ENCODE measurements at regions not wholly inside any gene's neighbourhood (a gene's known extent, or its start where the extent isn't known, plus 50 kb on each side); places are given as distances from the start of the nearest gene placed in this dataset.
"Not testable (repeated sequence)": the region's sequence is repeated elsewhere in the genome, so short reads cannot be mapped to it uniquely, and the experiment has no call there.

GRCh38 chr2:236380051-236380612 is 115.9 kb upstream of the ASB18 start:
- Histone ChIP-seq H3K79me2 (no peaks in the 10 kb centered on the region), H3K4me1 (no peaks in the 10 kb centered on the region), H3K9me3 (ENCODE audit: control insufficient read depth, low read length) (no peaks in the 10 kb centered on the region), H3K4me2 (ENCODE audit: low read length) (no peak overlapping the region), H3K9ac (no peak overlapping the region), H3K36me3 (ENCODE audit: control insufficient read depth, insufficient read depth, low read length) (no peaks in the 10 kb centered on the region), H2AFZ (no peak overlapping the region), H3K4me3 (ENCODE audit: low read depth, low read length) (no peak overlapping the region), H3K27me3 (ENCODE audit: control insufficient read depth, insufficient read depth, low read length) (no peaks in the 10 kb centered on the region), H3K27ac (no peak overlapping the region)
- TF ChIP-seq, protein P1, sequence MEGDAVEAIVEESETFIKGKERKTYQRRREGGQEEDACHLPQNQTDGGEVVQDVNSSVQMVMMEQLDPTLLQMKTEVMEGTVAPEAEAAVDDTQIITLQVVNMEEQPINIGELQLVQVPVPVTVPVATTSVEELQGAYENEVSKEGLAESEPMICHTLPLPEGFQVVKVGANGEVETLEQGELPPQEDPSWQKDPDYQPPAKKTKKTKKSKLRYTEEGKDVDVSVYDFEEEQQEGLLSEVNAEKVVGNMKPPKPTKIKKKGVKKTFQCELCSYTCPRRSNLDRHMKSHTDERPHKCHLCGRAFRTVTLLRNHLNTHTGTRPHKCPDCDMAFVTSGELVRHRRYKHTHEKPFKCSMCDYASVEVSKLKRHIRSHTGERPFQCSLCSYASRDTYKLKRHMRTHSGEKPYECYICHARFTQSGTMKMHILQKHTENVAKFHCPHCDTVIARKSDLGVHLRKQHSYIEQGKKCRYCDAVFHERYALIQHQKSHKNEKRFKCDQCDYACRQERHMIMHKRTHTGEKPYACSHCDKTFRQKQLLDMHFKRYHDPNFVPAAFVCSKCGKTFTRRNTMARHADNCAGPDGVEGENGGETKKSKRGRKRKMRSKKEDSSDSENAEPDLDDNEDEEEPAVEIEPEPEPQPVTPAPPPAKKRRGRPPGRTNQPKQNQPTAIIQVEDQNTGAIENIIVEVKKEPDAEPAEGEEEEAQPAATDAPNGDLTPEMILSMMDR (IDR thresholded peaks at IDR 0.05) = no peak

GRCh38 chr2:236381253-236381652 is 117.0 kb upstream of the ASB18 start:
- H3K27me3 ChIP-seq (ENCODE audit: control insufficient read depth, insufficient read depth, low read length); H3K4me3 ChIP-seq (ENCODE audit: low read depth, low read length); H3K4me2 ChIP-seq (ENCODE audit: low read length); H3K27ac ChIP-seq; H3K9ac ChIP-seq; H3K9me3 ChIP-seq (ENCODE audit: control insufficient read depth, low read length); H2AFZ ChIP-seq; H3K36me3 ChIP-seq (ENCODE audit: control insufficient read depth, insufficient read depth, low read length); H3K79me2 ChIP-seq; H3K4me1 ChIP-seq: not testable (repeated sequence)

- not testable (repeated sequence) for H3K4me1 ChIP-seq; H3K79me2 ChIP-seq; H3K4me3 ChIP-seq (ENCODE audit: low read depth, low read length); H3K9ac ChIP-seq; H3K4me2 ChIP-seq (ENCODE audit: low read length); H3K27me3 ChIP-seq (ENCODE audit: control insufficient read depth, insufficient read depth, low read length); H3K27ac ChIP-seq; H3K9me3 ChIP-seq (ENCODE audit: control insufficient read depth, low read length); H3K36me3 ChIP-seq (ENCODE audit: control insufficient read depth, insufficient read depth, low read length); H2AFZ ChIP-seq
Observed at GRCh38 chr2:236389284-236390216, 125.3 kb upstream of the ASB18 start.

DNA sequence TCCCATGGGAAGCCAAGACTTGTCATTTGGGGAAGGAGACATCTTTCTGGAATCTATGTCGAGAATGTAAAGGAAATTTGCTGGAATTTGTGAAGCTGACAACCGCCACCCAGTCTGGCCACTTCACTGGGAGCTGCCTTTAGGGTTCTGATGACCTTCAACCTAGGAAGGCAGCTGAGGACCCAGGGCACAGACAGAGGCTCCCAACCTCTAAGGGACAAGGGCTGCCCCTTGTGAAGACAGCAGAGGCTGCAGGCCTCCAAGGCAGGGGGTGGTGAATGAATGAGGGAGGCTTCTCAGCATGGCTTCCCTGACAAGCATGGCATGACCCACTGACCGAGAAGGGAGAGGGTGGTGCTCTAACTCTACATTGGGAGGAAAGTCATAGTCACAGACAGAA is 128.9 kb upstream of the ASB18 start:
- Histone ChIP-seq H3K4me1 (no peaks in the 10 kb centered on the region), H3K27me3 (ENCODE audit: control insufficient read depth, insufficient read depth, low read length) (no peaks in the 10 kb centered on the region), H3K9me3 (ENCODE audit: control insufficient read depth, low read length) (no peaks in the 10 kb centered on the region), H2AFZ (no peak overlapping the region), H3K36me3 (ENCODE audit: control insufficient read depth, insufficient read depth, low read length) (no peaks in the 10 kb centered on the region), H3K9ac (no peak overlapping the region), H3K27ac (no peak overlapping the region), H3K4me2 (ENCODE audit: low read length) (no peak overlapping the region), H3K4me3 (ENCODE audit: low read depth, low read length) (no peak overlapping the region), H3K79me2 (no peaks in the 10 kb centered on the region)
- TF ChIP-seq, protein P1 (IDR thresholded peaks at IDR 0.05) = no peak

DNA sequence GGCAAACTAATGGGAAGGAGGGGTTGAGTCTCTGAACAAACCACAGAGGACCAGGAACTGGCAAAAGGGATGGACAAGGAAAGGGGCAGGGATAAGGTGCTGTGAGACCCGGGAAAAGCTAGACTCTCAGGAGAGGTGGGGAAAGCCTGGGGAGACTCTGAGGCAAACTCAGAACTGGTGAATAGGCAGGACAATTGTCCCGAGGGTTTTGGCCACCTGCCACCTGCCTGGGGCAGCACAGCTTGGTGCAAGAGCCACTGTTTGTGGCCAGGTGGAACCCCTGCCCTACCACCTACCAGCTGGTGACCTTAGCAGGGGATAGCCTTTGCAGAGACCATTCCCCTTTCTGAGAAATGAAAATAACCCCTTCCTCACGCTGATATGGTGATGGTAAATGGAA is 129.4 kb upstream of the ASB18 start:
- H3K36me3 ChIP-seq (ENCODE audit: control insufficient read depth, insufficient read depth, low read length) = no peaks in the 10 kb centered on the region
- no peaks in the 10 kb centered on the region for H3K79me2 ChIP-seq
- H2AFZ ChIP-seq = no peak overlapping the region
- H3K27ac ChIP-seq = no peak overlapping the region
- no peaks in the 10 kb centered on the region for H3K27me3 ChIP-seq (ENCODE audit: control insufficient read depth, insufficient read depth, low read length)
- TF ChIP-seq, protein P1 (IDR thresholded peaks at IDR 0.05) = no peak
- H3K4me2 ChIP-seq (ENCODE audit: low read length) = no peak overlapping the region
- no peak overlapping the region for H3K9ac ChIP-seq
- H3K4me3 ChIP-seq (ENCODE audit: low read depth, low read length) = no peak overlapping the region
- H3K9me3 ChIP-seq (ENCODE audit: control insufficient read depth, low read length) = no peaks in the 10 kb centered on the region
- no peaks in the 10 kb centered on the region for H3K4me1 ChIP-seq

All from parathyroid adenoma (tissue), 2 donors.